GM21786 (cell line): ENCODE measurements at regions not wholly inside any gene's neighbourhood (a gene's known extent, or its start where the extent isn't known, plus 50 kb on each side); places are given as distances from the start of the nearest gene placed in this dataset.
"Not testable (repeated sequence)": the region's sequence is repeated elsewhere in the genome, so short reads cannot be mapped to it uniquely, and the experiment has no call there.

ENCODE experiments used
- ATAC-seq: cut with Tn5 transposase; IDR thresholded peaks from one replicate; pipeline ENCODE4 v1.9.1; 2021; ENCODE audit not compliant: unreplicated experiment

DNA sequence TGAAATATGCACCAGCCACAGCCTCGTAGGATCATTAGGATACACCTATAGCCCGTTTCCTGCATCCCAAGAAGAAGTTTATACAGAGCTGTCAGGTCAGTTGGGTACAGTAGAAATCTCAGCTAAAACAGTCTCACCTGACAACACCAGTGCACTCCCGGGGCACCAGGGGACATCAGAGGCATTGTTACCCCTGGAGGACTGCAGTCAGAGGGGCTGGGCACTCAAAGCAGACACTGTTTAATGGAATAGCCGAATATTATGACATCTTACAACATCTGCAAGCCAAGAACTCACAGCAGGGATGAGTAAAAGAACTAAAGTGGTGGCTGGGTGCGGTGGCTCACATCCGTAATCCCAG is 93.0 kb upstream of the ID2 start:
- no peak for ATAC-seq

DNA sequence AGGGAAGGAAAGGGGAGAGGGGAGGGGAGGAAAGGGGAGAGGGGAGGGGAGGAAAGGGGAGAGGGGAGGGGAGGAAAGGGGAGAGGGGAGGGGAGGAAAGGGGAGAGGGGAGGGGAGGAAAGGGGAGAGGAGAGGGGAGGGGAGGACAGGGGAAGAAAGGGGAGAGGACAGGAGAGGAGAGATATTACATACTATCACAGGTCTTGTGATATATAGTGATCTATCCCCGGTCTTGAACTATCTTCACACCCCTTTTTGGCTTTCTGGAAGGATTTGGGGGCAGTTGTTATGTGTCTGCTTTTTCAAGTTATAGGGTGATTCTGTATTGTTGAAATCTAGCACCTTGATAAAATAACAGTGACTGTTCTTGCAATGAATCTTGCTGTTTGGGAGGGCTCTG is 92.1 kb upstream of the ID2 start:
- ATAC-seq = no peak

DNA sequence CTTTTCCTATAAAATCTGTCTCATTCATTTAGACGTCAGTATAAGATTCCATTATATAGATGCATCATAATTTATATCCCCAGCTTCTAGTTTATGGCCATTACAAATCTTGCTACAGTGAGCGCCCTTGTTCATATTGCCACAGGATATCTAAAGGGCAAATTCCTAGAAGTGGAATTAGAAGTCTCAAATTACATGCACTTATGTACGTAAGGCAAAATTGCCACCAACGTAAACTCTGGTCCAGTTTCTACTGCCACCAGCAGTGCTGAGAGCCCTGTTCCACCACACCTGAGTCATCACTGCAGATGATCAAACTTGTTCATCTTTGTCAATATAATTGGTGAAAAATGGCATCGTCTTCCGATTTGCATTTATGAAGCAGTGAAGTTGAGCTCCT is 90.9 kb upstream of the ID2 start:
- no peak for ATAC-seq

DNA sequence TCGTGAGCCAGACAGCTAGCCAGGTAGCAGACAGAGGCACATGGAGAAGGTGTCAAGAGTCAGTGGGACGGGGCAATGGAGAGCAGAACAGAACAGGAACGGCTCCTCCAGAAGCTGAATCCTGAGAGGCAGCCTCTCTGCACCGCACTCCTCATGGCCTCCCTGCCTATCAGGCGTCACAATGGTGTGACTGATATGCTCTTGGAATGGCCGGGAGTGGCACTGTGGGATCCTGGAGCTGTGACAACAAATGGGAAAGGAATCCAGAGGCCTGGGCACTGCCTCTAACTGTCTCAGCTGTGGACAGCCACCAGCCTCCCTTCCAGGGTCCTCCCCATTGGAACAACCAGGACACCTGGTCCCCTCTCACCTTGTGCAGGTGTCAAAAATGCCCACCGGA is 89.1 kb upstream of the ID2 start:
- ATAC-seq = no peak

DNA sequence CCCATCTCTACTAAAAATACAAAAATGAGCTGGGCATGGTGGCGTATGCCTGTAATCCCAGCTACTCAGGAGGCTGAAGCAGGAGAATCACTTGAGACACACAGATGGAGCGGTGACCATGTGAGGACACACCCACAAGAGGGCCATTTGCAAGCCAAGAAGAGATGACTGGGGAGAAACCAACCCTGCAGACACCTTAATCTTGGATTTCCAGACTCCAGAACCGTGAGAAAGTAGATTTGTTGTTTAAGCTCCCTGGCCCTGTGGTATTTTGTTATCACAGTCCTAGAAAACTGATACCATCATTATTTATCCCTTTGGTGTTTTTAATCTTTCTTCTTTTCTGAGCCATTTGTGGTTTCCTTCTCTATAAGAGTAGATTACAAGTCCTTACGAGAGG is 88.6 kb upstream of the ID2 start:
- ATAC-seq = no peak

DNA sequence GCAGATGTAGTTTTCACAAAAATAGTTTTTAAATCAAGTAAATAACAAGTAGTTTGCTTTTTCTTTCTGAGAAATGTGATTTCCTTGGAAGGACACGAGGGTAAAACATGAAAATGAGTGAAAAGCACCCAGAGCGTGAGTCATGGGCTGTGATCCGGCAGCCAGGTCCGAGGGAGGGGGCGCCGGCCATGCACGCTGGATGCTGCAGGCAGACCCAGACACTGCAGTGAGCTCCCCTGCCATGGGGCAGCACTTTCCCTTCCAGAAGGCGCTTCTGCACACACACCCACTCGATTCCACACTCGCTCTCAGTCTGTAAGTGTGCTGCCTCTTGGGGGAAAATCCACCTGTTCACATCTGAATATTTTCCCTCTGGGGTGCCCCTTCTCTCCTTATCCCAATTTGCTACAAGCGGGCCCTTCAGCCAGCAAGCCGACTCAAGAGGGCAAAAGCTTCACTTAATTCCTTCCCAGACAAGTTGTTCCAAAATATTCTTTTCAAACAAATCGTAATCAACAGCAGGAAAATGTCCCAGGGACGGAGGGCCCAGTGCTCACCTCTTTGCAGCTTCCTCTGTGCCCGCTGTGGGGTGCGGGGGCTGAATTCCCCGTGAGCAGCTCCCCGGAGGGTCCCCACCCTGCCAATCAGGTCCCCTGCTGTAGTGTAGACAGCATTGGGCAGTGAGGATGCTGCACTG is 87.0 kb upstream of the ID2 start:
- no peak for ATAC-seq

DNA sequence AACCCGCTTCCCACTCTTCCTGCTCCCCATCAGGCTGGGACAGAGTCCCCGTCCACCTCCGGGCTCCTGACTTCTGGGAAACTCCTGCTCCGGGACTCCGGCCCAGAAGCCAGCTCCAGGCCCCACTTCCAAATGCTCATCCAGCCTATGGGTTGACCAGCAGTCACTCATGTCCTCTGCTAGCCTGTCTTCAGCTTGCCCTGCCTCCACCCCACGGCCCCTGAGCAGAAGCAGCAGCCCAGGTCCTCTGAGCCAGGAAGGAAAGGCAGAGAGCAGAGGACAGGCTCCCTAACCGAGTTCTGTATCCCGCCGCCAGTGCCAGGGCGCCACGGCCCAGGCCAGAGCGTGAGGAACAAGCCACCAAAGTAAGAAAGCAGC is 86.4 kb upstream of the ID2 start:
- ATAC-seq = no peak

DNA sequence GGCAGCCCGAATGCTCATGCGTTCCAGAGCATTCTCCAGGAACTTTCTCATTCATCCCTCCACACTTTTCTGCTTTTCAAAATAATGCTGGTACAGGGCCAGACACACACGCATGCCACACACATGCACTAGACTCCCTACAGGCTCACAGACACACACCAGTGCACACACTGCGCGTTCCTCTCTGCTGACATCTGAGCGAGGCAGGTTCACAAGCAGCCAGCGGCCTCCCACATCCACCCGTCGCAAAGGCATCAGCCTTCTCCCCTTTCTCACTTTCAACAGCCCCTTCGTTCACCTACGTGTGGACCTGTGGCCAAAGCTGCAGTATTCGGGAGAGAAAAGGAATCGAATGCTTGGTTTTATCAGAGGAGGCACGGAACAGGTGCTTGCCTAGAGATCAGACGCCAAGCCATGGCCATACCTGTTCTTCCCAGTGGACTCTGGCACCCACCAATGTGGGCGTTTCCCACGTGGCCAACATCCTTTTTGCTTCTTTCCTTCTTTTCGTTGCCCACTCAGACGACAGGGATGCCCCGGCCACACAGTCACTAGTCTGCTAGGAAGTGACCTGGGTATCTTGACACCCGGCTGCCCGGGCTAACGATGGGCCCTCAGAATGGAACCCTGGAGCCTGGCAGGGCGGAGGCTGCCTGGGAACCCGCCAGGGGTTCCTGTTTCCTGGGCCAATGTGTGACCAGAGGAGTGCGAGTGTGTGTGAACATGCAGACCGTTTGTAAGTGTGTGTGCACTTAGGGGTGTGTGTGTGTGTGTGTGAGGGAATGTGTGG is 85.8 kb upstream of the ID2 start:
- no peak for ATAC-seq

DNA sequence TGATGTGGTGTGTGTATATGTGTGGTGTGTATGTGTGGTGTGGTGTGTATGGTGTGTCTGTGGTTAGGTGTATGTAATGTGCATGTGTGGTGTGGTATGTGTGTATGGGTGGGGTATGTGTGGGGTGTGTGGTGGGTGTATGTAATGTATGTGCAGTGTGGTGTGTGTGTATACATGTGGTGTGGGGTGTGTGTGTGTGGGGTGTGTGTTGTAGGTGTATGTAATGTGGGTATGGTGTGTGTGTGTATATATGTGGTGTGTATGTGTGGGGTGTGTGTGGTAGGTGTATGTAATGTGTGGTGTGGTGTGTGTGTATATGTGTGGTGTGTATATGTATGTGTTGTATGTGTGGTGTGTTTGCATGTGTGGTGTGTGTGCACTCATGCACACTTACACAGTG is 84.8 kb upstream of the ID2 start:
- no peak for ATAC-seq

DNA sequence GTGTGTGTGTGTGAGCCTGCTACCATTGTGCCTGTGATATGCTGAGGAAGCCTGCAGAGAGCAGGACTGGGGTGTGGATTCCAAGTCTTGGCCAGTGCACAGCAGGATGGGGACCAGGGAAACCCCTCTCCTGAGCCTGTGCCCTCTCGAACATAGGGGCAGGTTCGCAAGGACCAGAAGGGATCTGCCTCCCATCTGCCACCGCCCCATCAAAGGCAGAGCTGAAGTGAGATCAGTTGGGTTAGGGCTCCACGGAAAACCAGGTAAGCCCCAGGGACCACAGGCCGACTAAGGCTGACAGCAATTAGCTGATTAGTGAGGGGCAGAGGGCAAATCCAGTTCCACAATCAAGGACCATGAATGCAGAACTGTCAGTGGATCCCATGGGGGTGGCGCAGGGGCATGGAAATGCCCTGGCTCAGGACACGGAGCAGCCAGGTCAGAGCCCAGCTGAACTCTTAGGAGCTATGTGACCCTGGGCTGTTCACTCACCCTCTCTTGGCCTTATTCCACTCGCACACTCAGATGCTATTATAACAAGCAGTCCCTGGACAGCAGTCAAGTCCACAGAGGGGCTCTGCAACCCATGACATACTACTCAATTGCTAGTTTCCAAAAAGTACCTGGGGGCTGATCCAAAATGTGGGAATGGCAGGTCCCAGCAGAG is 84.2 kb upstream of the ID2 start:
- ATAC-seq = no peak

DNA sequence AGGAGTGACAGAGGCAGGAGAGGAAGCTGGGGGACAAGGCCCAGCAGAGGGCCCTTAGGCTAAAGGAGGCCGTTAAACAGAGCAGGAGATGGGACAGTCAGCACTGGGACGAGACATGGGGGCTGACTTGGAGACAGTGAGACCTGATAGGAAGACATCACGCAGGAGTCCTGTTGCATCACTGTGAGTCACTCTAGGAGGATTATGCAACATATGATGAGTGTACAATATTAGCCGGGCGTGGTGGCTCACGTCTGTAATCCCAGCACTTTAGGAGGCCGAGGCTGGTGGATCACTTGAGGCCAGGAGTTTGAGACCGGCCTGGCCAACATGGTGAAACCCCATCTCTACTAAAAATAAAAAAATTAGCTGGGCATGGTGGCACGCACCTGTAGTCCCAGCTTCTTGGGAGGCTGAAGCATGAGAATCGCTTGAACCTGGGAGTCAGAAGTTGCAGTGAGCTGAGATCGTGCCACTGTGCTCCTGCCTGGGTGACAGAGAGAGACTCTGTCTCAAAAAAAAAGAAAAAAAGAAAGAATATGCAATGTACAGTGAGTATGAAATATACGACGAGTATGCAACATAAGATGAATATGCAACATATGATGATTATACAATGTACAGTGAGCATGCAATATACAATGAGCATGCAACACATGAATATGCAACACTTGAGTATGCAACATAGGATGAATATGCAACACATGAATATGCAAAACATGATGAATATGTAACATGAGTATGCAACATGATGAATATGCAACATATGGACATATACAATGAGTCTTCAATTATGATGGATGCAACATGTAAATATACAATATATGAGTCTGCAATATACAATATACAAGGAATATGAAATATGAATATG is 83.3 kb upstream of the ID2 start:
- ATAC-seq = no peak

DNA sequence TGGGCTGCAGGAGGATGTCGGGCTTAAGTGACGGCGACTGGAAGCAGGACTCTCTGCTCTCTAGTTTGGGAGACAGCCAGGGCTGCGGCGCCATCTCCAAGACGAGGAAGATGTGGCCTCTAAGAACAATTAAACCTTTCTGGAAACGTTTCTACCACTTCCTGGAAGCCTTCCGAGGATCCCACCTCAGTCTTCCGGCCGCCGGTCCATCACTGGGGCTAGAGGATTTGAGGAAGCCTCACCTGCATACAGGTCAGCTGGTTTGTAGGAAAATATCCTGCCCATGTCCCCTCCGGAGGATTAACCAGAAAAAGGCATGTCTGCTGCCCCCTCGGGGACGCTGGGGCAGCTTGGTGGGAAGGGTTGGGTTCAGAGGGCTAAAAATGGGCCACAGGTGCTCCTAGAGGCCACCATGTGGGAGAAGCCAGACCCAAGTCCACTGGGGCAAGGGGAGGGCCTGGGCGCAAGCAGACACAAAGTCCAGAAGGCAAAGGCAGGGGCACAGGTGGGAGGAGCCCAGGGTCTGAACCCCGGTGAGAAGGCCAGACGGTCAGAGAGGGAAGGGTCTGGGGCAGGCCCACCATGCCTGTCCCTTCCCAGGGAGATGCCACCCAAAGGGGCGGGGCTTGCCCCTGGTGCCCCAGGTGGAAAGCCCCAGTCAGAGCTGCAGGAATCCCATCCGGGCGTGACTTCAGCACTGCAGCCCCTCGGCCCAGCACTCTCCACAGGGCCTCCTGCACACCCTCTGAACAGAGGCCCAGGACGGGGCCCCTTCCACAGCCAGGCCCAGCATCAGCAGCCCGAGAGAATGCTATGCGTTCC is 82.2 kb upstream of the ID2 start:
- no peak for ATAC-seq

DNA sequence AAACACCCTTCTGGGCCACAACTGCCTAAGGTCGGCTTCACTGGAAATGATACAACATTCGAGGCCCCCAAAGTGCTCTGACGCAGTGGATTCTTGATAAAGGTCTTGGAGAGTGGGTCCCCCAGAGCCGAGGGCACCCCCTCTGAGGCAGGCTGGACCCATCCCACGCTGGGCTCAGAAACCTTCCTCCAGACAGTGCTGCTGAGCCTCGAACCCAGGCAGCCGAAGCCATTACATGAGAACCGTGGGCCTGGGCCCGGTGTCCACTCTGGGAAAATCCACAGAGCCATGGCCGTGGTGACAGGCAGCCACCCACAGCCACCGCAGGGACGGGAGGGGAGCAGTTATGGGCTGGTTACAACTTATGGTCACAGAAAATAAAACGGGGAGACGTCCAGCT is 81.4 kb upstream of the ID2 start:
- no peak for ATAC-seq

DNA sequence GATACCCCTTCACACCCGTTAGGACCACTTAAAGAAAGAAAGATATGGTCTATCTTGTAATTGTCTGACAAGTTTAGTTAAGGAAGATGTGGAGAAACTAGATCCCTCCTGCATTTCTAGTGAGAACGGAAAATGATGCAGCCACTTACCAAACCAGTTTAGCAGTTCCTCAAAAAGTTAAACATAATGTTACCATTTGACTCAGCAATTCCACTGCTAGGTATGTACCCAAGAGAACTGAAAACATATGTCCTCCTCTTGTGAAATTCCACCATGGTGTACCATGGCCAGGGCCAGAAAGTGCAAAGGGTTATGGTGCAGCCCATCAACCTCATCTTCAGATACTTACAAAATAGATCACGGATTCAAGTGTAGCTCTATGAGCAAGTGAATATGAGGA is 79.0 kb upstream of the ID2 start:
- peak; percentile 41 for ATAC-seq

DNA sequence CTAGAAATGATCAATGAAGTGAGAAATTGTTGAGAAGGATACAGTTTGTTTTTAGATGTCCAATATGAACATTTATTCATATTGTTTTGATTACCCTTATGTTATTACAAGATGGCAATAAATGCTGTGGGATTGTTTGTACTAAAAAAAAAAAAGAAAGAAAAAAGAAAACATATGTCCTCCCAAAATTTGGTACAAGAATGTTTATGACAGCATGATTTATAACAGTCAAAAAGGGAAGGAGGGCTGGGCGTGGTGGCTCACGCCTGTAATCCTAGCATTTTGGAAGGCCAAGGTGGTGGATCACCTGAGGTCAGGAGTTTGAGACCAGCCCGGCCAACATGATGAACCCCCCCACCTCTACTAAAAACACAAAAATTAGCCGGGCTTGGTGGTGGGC is 78.5 kb upstream of the ID2 start:
- ATAC-seq = not testable (repeated sequence)

DNA sequence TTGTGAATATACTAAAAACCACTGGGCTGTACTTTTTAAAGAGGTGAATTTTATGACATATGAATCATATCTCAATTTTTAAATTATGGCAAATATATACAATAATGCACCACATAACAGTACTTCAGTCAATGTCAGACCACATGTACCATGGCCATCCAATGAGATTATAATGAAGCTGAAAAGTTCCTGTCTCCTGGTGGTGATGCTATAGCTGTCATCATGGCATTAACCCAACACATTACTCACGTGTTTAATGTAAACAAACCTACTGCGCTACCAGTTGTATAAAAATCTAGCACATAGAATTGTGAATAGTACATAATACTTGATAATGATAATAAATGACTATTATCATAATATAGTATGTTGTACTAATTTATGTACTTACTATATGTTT is 77.6 kb upstream of the ID2 start:
- ATAC-seq = no peak

DNA sequence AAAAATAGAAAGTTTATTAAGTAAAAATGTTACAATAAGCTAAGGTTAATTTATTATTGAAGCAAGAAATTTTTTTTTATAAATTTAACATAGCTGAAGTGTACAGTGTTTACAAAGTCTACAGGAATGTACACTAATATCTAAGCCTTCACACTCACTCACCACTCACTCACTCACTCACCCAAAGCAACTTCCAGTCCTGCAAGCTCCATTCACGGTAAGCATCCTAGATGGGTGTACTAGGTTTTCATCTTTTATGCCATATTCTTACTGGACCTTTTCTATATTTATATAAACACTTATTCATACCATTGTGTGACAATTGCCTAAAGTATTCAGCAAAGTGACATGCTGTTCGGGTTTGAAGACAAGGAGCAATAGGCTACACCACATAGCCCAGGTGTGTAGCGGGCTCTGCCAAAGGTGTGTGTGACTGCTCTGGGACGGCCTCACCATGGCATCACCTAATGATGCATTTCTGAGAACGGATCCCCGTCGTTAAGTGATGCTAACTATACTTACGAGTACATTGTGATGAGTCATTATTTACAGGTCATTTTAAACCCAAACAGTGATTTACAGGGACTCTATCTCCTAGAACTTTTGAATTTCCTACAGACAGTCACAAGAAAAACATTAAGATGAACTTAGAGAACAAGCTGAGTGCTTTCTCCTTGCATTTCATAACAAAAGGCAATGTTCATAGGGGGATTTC is 76.3 kb upstream of the ID2 start:
- no peak for ATAC-seq

DNA sequence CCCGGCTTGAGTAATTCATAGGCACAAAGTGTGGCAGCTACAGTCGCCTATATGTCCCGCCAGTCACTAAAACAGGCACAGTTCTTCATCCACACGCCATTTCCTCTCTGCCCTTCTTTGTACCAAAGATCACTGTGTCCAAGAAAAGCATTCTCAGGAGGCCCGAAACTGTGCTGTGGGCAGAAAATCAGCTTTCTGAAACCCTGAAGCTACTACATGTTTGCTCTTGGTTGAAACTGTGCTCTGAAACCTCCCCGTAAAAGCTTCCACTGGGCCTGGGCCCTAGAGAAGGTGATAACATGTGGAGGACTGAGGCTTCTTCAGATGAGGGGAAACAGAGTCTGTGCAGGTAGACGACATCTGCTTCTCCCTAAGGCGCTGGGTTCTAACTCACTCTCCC is 75.6 kb upstream of the ID2 start:
- ATAC-seq = peak; percentile 97

DNA sequence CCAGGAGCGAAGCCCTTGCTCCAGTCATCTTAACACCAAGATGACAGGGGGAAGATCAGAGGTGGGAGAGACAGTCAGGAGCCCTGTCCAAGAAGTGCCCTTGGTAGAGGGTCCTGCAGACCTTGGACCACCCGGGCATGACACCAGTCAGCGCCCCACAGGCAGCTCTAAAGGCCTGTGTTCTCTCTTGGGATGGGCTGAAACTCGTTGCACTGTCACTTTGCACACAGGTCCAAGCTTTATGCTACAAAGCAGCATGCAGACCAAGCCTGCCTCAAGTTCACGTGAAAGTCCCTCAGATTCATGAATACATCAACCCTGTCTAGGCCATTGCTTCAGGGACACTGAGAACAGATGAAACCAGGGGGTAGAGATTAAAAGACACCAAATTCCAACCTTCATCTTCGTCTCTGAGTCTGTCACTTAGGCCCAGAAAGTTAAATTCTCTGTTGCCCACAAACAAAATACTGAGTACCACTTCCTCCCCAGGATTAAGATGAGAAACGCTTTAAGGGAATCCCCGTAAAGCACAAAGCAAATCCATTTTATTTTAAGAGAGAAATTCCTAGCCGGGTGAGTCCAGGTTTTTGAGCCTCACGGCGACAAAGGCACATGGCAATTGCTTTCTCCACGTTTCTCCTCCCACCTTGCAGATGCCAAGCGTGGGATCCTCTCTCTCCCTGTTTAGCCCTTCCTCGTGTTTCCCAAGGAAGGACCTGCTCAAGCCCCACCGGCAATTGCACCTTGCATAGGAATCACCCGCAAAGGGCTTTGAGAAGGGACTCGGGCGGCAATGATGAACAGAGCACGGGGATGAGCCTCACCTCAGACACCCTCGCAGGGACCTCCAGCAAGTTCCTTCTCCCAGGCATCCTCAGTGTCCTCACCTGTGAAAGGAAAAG is 75.0 kb upstream of the ID2 start:
- peak; percentile 9 for ATAC-seq
